ENCODE measurements at regions not wholly inside any gene's neighbourhood (a gene's known extent, or its start where the extent isn't known, plus 50 kb on each side); places are given as distances from the start of the nearest gene placed in this dataset.

DNA sequence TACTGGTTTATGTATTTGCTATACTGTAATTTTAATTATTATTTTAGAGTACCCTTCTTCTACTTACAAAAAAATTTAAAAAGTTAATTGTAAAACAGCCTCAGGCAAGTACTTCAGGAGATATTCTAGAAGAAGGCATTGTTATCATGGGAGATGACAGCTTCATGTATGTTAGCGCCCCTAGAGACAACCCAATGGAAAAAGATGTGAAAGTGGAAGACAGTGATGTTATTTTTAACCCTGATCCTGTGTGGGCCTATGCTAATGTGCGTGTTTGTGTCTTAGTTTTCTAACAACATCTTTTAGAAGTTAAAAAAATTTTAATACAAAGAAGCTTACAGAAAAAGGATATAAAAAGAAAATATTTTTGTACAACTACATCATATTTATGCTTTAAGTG lies 205.0 kb downstream of the FAM76B start:
- DNase-seq (ENCODE audit: low spot score): no peak

DNA sequence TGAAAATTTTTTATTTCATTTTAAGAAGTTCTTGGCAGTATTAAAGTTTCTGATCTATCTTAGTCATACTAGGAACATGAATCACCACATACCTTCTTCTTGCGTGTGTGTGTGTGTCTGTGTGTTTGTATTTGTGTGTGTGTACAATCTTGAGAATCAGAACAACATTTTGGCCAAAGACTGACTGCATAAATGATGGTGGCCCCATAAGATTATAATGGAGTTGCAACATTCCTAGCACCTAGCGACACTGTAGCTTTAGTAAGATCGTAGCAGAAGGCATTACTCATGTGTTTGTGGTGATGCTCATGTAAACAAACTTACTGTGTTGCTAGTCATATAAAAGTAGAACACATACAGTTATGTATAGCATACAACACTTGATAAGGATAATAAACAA lies 205.4 kb downstream of the FAM76B start:
- no peak for DNase-seq (ENCODE audit: low spot score)

GRCh38 chr11:95577716-95578460 lies 211.7 kb downstream of the FAM76B start:
- DNase-seq (ENCODE audit: low spot score): no peak

- DNase-seq (ENCODE audit: low spot score): no peak
Measured at GRCh38 chr11:95576146-95576845, 213.3 kb downstream of the FAM76B start.

- no peak for DNase-seq (ENCODE audit: low spot score)
Measured at GRCh38 chr11:95575517-95575916, 214.1 kb downstream of the FAM76B start.

DNA sequence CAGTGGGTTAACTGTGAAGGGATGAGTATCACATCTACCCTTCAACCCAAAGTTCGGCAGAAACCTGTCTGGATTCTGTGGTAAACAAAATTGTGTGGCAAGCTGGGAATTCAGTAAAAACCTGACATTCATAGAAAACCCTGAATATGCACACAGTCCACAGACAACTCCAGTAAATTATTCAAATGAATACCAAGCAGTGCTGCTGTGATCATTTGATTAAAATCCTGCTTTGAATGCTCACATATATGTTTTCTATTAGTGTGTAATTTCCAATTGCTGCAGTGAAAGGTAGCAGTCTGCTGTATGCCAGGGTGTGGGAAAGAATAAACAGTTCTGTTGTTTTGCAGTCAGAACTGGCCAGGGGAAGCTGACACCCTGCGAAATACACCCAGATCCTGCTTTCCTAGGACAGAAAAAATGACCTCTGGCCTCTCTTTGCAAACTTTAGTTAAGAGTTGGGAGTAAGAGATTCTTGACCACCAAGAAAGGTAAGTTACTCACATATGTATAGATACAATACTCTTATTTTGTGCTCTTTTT lies 217.8 kb downstream of the FAM76B start:
- no peak for DNase-seq (ENCODE audit: low spot score)

DNA sequence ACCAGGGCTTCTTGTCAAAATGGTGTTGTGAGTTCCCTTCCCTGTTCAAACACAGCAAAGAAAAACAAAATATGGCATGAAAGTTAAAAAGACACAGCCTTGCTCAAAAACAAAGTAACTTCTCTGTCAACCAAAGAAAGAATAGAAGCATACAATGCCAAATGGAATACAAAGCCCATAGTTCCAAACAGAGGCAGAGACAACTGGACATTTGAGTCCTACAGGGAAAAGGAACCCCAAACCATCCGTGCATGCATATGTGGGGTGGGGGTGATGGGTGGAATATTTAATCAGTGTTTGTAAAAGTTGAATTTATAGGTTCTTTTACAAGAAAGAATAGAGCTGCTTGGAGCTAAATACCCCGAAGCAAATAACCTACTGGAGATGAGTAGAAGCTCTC lies 218.7 kb downstream of the FAM76B start:
- DNase-seq (ENCODE audit: low spot score): no peak

DNA sequence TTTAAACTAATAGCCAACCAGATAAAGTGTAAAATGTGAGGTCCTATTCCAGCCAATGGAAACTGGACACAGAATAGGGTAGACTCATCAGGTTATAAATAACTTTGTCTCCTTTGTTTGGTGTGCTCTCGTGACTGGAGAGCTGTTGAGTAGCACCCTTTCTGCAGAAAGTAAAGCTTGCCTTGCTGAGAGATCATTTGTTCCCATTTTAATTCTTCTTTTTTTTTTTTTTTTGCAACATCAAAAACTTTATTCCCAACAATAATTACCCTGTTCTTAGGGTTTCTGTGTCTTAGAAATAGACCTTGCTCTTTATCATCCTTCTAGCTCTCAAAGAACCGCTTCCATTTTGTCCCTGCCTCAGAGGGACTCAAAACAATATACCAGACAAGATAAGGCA lies 220.4 kb downstream of the FAM76B start:
- DNase-seq (ENCODE audit: low spot score): no peak

DNA sequence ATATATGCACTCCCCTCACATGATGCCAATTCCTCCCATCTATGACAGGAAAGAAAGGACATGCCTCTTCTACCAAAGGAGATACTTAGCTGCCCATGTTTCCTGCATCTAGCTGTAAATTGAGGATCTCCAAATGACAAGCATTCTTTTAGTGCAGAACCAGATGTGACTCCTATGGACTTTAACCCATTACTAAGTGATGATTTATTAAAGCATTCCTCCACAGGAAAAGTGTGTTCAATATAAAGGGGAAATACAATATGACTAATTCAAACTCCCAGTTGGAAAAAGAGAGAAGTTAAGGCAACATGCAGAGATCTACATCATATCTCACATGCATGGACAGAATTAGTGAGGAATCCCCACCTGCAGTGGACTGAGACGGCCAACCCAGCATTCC lies 221.3 kb downstream of the FAM76B start:
- no peak for DNase-seq (ENCODE audit: low spot score)

DNA sequence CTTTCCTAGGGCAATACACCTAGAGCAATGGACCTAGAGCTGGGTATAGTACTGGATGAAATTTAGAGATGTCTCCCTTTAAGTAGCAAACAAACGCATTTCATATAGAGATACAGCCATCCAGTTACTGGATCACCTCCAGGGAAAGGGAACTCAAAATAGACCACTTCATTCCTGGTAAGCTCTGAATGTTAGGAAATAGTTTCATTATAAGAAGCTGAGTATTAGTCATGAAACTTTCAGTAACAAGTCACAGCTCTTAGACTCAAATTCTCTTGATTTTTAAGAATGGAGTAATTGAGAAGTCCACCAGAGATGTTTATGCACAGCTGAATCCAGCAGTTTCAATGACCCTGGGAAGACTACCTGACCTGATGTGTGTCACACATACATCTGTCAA lies 221.9 kb downstream of the FAM76B start:
- no peak for DNase-seq (ENCODE audit: low spot score)

DNA sequence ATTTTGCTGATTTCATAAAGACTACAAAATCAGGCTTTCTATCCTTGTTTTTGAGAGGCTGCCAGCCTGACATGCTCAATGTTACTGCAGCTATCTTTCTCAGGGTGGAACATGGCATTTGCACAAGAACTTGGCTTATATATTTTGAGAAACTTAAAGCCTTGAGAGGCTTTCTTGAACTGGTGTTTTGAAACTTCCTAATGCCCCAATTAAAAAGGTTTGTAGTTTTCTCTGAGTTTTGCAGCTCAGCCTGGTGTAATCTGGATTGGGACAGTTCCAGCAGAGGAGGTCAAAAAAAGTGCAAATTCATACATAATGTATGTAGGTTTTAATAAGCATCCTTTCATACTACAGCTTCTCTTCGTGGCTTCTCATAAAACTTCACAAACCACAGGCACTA lies 223.4 kb downstream of the FAM76B start:
- no peak for DNase-seq (ENCODE audit: low spot score)

DNA sequence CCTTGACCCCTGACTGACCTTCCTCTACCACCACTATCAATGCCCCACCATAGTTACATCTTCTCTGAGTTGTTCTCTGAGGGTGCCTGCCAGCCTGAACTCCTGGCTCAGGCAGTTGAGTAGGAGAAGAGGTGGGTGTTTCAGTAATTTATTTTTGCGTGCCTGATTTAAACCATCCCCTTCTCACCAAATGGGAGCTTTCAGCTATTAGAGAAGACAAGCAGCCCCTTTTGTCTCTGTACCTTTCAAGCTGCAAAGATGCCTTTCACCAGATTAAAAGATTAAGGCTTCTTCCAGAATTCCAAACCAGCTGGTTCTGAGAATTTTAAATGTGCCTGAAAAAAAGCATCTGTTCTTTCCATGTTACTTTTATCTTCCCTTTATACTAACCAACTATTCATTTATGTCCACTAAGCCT lies 223.8 kb downstream of the FAM76B start:
- no peak for DNase-seq (ENCODE audit: low spot score)

- DNase-seq (ENCODE audit: low spot score): no peak
Measured at GRCh38 chr11:95563859-95564258, 225.7 kb downstream of the FAM76B start.

DNA sequence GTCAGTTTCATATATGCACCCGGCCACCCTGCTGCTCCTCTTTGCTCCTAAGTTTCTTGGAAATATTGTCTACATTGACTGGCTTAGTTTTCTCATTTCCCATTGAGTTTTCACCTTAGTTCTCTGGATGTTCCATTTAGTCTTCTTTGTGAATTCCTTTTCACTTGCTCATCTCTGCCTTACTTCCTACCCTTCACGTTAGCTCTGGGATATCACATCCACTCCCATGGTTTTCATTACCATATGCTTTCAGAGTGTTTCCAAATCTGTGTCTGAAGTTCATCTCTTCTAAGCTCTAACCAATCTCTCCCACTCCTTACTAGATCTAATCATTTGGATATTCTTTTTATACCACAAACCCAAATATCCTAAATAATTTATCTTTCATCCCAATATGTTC lies 226.4 kb downstream of the FAM76B start:
- no peak for DNase-seq (ENCODE audit: low spot score)

DNA sequence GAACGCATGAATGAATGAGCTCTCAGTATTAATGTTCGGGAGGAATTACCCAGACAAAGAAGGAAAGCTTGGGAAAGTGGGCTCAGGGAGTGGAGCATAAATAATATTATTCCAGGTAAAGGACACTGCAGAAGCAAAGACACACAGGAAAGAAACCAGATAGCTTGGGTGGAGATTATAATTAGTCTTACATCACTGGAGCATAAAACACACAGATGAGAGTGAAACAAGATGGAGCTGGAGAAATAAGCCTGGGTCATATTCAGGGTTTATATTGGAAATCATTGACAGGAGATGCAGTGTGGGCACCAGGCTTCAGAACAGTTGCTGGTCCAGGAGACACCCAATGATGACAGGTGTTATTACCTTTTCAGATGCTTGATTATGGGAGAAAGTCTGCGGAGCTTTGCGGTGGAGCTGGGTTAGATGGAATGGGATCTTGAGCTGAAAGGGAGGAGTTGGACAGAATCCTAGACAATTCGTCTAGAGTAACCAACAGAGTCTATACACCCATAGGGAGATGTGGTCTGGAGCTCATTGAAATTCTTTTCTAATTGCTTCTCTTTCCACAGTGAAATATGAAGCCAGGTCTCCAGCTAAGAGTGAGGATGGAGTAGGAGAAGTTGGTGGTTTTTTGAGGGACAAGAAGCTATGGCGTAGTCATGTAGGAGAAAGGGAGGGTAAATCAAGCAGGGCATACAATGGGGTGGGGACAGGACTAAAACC lies 227.2 kb downstream of the FAM76B start:
- no peak for DNase-seq (ENCODE audit: low spot score)

GRCh38 chr11:95559899-95560298 lies 229.7 kb downstream of the FAM76B start:
- DNase-seq (ENCODE audit: low spot score): no peak

DNA sequence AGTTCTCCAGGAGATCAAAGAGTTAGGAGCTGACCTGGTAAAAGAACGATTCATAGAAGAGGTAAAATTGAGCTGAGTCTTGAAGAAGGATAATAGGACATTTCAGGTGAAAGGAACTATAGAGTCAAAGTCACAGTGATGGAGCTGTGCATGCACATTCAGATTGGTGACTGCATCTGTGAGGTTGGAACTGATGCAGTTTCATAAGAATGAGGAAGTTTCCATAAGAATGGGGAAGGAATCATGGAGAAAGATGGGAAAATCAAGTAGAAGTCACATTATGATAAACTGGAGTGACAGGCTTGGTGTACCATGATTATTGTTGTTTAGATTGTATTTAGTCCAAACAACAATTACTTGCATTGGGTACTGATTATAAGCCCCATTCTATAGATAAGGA lies 232.2 kb downstream of the FAM76B start:
- no peak for DNase-seq (ENCODE audit: low spot score)

DNA sequence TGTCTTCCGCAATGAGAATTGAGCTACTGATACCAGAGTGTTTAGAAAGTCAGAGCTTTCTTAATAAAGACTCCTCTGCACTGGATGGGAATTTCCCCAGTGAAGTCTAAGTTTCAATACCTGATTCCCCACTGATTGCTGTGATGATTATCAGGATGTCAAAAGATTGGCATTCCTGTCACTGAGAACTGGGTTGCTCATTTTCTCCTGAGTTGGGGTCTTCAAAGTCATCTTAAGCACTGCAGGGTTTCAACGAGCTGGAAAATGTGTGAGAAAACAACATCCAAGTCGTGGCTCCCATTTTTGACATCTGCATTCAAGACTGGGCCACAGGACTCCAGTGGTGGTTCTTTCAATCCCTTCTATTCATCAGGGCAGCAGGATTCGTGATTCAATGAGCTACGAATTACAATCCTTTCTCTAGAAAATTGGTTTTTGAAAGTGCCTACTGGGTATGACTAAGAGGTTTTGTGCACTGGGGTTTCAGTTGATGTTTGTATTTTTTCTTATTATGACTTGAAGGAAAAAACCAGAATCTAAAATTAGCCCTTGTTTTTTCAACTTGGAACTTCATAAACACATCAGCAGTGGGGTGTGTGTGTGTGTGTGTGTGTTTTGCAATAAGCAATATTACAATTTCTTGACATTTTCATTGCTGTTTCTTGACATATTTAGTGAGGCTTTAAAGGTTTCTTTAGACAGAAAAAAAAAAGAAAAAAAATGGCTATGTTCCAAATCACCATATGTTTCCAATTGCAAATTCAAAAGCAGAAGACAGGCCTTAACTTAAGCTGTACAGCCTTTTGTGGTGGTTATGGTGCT lies 233.0 kb downstream of the FAM76B start:
- no peak for DNase-seq (ENCODE audit: low spot score)

GRCh38 chr11:95556011-95556341 lies 233.6 kb downstream of the FAM76B start:
- no peak for DNase-seq (ENCODE audit: low spot score)

DNA sequence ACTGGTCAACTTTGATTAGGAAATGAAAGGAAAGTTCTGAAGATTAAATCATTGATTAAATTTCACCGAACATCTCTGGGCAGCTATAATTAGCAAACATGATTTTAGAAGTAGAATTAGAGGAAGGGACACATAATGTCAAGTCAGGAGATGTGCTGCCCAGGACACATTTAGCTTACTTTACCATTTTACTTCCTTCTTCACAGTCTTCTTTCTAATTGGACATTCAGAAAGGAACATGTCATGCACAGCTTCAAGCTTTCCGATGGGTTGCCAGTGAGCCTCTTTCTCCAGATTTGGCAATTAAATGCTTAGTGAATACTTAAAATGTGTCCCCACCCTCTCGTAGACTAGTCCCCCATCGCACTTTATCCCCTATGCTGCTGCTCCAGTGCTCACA lies 234.7 kb downstream of the FAM76B start:
- no peak for DNase-seq (ENCODE audit: low spot score)

DNA sequence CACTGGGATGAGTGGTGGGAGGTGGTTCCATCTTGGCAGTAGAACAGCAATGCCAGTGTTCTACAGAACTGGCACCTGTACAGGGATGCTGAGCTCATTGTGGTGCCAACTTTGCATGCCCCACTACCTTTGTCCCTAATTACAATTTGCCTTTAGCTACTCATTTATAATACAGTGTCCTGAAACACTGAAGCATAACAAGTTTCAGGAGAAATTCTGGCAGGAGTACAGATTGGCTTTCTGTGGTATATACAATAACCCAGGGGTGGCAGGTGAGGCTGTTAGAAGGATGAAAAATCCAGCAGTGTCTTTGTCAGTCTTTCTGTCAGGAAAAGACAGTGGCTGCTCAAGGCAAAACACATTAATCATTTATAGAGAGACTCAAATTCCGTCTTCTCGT lies 240.3 kb downstream of the FAM76B start:
- no peak for DNase-seq (ENCODE audit: low spot score)

- DNase-seq (ENCODE audit: low spot score): no peak
Measured at GRCh38 chr11:95548416-95548815, 241.2 kb downstream of the FAM76B start.

Measured in HuH-7.5 (cell line).